Embryonic facial prominence (tissue), 1 donor: ENCODE measurements at regions not wholly inside any gene's neighbourhood (a gene's known extent, or its start where the extent isn't known, plus 50 kb on each side); places are given as distances from the start of the nearest gene placed in this dataset.
"Not testable (repeated sequence)": the region's sequence is repeated elsewhere in the genome, so short reads cannot be mapped to it uniquely, and the experiment has no call there.

ENCODE experiments used
- DNase-seq: peaks from one replicate; pipeline ENCODE4 v3.0.0-alpha.2; 2016; ENCODE audit errors: extremely low spot score

GRCh38 chr3:5543047-5543446 is 355.5 kb downstream of the EDEM1 start:
- no peak for DNase-seq

- DNase-seq: no peak
Measured at GRCh38 chr3:5545719-5546118, 358.2 kb downstream of the EDEM1 start.

- no peak for DNase-seq
Measured at GRCh38 chr3:5553203-5553602, 365.7 kb downstream of the EDEM1 start.

GRCh38 chr3:5554245-5554747 is 366.8 kb downstream of the EDEM1 start:
- no peak for DNase-seq

- DNase-seq: no peak
Measured at GRCh38 chr3:5560199-5560598, 372.7 kb downstream of the EDEM1 start.

GRCh38 chr3:5563537-5564277 is 376.2 kb downstream of the EDEM1 start:
- DNase-seq: no peak

- DNase-seq: no peak
Measured at GRCh38 chr3:5564278-5564666, 376.8 kb downstream of the EDEM1 start.

- DNase-seq: no peak
Measured at GRCh38 chr3:5565026-5565425, 377.5 kb downstream of the EDEM1 start.

- DNase-seq: no peak
Measured at GRCh38 chr3:5567113-5567512, 379.6 kb downstream of the EDEM1 start.

GRCh38 chr3:5568451-5568850 is 380.9 kb downstream of the EDEM1 start:
- DNase-seq: no peak

GRCh38 chr3:5569152-5569551 is 381.6 kb downstream of the EDEM1 start:
- DNase-seq: no peak

GRCh38 chr3:5572168-5572567 is 384.7 kb downstream of the EDEM1 start:
- DNase-seq: no peak

GRCh38 chr3:5576277-5577011 is 388.9 kb downstream of the EDEM1 start:
- no peak for DNase-seq

- no peak for DNase-seq
Measured at GRCh38 chr3:5579139-5579602, 391.7 kb downstream of the EDEM1 start.

GRCh38 chr3:5579946-5580345 is 392.4 kb downstream of the EDEM1 start:
- no peak for DNase-seq

GRCh38 chr3:5580826-5581225 is 393.3 kb downstream of the EDEM1 start:
- no peak for DNase-seq

- no peak for DNase-seq
Measured at GRCh38 chr3:5581743-5582142, 394.2 kb downstream of the EDEM1 start.

- DNase-seq: no peak
Measured at GRCh38 chr3:5583920-5584319, 396.4 kb downstream of the EDEM1 start.

- DNase-seq: no peak
Measured at GRCh38 chr3:5585085-5585484, 397.6 kb downstream of the EDEM1 start.

GRCh38 chr3:5606884-5607472 is 419.5 kb downstream of the EDEM1 start:
- DNase-seq: no peak

- no peak for DNase-seq
Measured at GRCh38 chr3:5607581-5607980, 420.1 kb downstream of the EDEM1 start.

- not testable (repeated sequence) for DNase-seq
Measured at GRCh38 chr3:5608971-5609370, 421.5 kb downstream of the EDEM1 start.

- DNase-seq: no peak
Measured at GRCh38 chr3:5613599-5613998, 426.1 kb downstream of the EDEM1 start.
